DND-41 (cell line): ENCODE measurements at regions not wholly inside any gene's neighbourhood (a gene's known extent, or its start where the extent isn't known, plus 50 kb on each side); places are given as distances from the start of the nearest gene placed in this dataset.

ENCODE experiments used
- EZH2 ChIP-seq: IDR thresholded peaks from 3 replicates; pipeline ENCODE4 v1.6.1; 2012; ENCODE audit warnings: borderline replicate concordance, low read depth, mild to moderate bottlenecking, moderate library complexity, low read length, inconsistent platforms; ENCODE audit not compliant: severe bottlenecking
- TF ChIP-seq, protein P1 (sequence below): IDR thresholded peaks from 2 replicates; pipeline ENCODE4 v1.5.1; 2012; ENCODE audit warnings: borderline replicate concordance, low read length, moderate library complexity, mild to moderate bottlenecking; ENCODE audit not compliant: poor library complexity, severe bottlenecking; ENCODE audit errors: extremely low read depth

DNA sequence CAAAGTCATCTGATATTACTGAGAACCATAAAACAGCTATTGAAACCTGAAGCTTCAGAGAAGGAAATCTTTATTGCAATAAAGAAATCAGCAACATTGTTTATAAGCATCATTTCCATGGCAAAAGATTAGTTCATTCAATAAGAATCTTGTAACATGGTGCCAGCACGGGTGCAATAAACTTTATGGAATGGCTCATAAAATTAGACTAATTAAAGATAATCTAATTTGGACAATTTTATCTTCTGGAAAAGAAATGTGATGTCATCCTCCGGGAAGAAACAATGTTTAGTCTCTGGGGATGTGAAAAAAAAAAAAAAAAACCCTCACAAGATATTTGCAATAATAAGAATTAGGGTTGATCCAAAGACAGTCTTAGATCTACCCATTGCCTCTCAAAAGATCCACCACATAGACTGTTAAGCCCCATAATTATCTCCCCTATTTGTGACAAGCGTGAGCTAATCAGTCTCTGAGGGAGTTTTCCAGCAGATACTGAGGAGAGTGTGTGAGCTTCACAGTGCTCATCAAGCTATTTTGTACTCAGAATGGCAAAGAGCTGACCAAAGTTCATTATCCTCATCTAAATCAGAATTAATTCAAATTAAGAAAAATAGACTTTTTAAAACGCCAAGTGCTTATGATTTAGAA lies 297.0 kb upstream of the EDNRB start:
- TF ChIP-seq, protein P1, sequence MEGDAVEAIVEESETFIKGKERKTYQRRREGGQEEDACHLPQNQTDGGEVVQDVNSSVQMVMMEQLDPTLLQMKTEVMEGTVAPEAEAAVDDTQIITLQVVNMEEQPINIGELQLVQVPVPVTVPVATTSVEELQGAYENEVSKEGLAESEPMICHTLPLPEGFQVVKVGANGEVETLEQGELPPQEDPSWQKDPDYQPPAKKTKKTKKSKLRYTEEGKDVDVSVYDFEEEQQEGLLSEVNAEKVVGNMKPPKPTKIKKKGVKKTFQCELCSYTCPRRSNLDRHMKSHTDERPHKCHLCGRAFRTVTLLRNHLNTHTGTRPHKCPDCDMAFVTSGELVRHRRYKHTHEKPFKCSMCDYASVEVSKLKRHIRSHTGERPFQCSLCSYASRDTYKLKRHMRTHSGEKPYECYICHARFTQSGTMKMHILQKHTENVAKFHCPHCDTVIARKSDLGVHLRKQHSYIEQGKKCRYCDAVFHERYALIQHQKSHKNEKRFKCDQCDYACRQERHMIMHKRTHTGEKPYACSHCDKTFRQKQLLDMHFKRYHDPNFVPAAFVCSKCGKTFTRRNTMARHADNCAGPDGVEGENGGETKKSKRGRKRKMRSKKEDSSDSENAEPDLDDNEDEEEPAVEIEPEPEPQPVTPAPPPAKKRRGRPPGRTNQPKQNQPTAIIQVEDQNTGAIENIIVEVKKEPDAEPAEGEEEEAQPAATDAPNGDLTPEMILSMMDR = no peak
- TF ChIP-seq EZH2 = no peak
